ENCODE measurements at regions not wholly inside any gene's neighbourhood (a gene's known extent, or its start where the extent isn't known, plus 50 kb on each side); places are given as distances from the start of the nearest gene placed in this dataset.

- TF ChIP-seq, protein P1, sequence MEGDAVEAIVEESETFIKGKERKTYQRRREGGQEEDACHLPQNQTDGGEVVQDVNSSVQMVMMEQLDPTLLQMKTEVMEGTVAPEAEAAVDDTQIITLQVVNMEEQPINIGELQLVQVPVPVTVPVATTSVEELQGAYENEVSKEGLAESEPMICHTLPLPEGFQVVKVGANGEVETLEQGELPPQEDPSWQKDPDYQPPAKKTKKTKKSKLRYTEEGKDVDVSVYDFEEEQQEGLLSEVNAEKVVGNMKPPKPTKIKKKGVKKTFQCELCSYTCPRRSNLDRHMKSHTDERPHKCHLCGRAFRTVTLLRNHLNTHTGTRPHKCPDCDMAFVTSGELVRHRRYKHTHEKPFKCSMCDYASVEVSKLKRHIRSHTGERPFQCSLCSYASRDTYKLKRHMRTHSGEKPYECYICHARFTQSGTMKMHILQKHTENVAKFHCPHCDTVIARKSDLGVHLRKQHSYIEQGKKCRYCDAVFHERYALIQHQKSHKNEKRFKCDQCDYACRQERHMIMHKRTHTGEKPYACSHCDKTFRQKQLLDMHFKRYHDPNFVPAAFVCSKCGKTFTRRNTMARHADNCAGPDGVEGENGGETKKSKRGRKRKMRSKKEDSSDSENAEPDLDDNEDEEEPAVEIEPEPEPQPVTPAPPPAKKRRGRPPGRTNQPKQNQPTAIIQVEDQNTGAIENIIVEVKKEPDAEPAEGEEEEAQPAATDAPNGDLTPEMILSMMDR (IDR thresholded peaks at IDR 0.05; ENCODE audit: low read length, missing control alignments), result no peak
- no peak for DNase-seq (ENCODE audit: low read depth)
- no peak overlapping the region for H3K4me3 ChIP-seq (replicated peaks; ENCODE audit: low read depth, low read length)
These were observed 939.1 kb upstream of the ACO1 start for GRCh38 chr9:31445357-31445756.

GRCh38 chr9:31445960-31446359 lies 938.5 kb upstream of the ACO1 start:
- no peak for DNase-seq (ENCODE audit: low read depth)
- TF ChIP-seq, protein P1 (IDR thresholded peaks at IDR 0.05; ENCODE audit: low read length, missing control alignments), result no peak
- no peak overlapping the region for H3K4me3 ChIP-seq (replicated peaks; ENCODE audit: low read depth, low read length)

DNA sequence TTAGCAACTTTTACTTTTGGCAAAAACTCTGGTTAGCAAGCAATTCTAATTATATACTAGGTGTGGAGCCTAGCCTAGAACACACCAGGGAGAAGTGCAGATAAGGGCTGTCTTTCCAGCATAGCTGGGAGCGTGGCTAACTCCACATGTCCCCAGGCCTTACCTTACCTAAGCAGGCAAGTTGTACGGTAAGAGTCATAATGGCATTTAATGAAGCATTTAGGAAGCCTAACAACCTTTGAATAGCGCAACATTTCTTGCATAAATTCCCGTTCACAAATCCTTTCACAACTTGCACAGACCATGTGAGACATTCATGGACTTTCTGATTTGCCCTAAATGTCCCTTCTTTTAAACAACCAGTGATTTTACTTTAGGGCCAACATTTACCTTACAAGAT lies 917.4 kb upstream of the ACO1 start:
- DNase-seq (ENCODE audit: low read depth), result no peak
- no peak overlapping the region for H3K4me3 ChIP-seq (replicated peaks; ENCODE audit: low read depth, low read length)
- TF ChIP-seq, protein P1 (IDR thresholded peaks at IDR 0.05; ENCODE audit: low read length, missing control alignments), result no peak

- TF ChIP-seq, protein P1 (IDR thresholded peaks at IDR 0.05; ENCODE audit: low read length, missing control alignments), result no peak
- no peak overlapping the region for H3K4me3 ChIP-seq (replicated peaks; ENCODE audit: low read depth, low read length)
- no peak for DNase-seq (ENCODE audit: low read depth)
These were observed 914.4 kb upstream of the ACO1 start for GRCh38 chr9:31470051-31470450.

DNA sequence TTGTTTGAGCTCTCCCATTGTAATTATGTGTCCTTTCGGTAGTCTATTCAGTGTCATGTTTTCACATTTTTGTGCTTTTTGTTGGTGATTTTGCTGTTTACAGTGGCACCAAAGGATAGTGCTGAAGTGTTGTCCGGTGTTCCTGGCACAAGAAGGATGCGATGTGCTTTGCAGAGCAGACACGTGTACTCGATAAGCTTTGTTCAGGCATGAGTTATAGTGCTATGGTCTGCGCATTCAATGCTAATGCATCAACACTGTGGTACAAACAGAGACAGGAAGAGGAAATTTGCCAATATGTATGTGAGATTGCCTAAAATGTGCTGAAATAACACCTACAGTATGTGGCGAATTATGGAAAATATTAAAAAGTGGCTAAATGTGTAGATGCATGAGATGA lies 913.4 kb upstream of the ACO1 start:
- TF ChIP-seq, protein P1 (IDR thresholded peaks at IDR 0.05; ENCODE audit: low read length, missing control alignments), result no peak
- no peak overlapping the region for H3K4me3 ChIP-seq (replicated peaks; ENCODE audit: low read depth, low read length)
- DNase-seq (ENCODE audit: low read depth), result no peak

- DNase-seq (ENCODE audit: low read depth), result no peak
- H3K4me3 ChIP-seq (replicated peaks; ENCODE audit: low read depth, low read length), result no peak overlapping the region
- TF ChIP-seq, protein P1 (IDR thresholded peaks at IDR 0.05; ENCODE audit: low read length, missing control alignments), result no peak
These were observed 897.8 kb upstream of the ACO1 start for GRCh38 chr9:31486630-31487029.

DNA sequence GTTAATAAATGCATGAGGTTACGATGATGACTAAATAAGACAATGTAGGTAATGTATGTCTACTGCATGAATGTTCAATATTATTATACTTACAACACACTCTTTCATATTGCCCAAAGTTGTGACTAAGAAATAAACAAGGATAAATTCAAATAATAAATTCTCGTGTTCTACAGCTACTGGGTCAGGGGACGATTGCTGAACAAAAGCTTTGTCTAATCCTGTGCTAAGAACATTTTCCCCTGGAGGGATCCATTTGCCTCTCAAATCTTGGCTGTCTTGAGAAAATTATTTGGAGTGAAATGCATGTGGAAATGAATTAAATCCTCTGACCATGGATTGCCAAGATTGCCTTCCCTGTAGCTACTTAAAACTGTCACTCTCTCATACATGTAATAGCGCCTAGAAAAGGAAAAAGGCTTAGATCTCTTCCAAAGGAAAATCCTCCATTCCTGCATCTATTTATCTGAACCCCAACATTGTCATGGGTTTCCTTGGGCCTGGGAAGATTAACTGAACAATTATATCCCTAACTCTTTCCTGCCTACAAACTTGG lies 893.8 kb upstream of the ACO1 start:
- no peak for DNase-seq (ENCODE audit: low read depth)
- TF ChIP-seq, protein P1 (IDR thresholded peaks at IDR 0.05; ENCODE audit: low read length, missing control alignments), result no peak
- no peak overlapping the region for H3K4me3 ChIP-seq (replicated peaks; ENCODE audit: low read depth, low read length)

Measured in fibroblast of pulmonary artery (primary cell).